PC-3 (cell line): ENCODE measurements at regions not wholly inside any gene's neighbourhood (a gene's known extent, or its start where the extent isn't known, plus 50 kb on each side); places are given as distances from the start of the nearest gene placed in this dataset.

Source experiments
- ATAC-seq: fragments of 200-7000 bp; cut with Tn5 transposase; 2 replicates; pipeline ENCODE4 v1.9.1; 2020; ENCODE audit warnings: mild to moderate bottlenecking, moderate library complexity
- BruUV-seq: library from RNA; stranded (reverse); fragments of 400-500 nt; replicated peaks from 2 replicates; lab custom pipeline; 2021; lab: Mats Ljungman, UMichigan
- CTCF ChIA-PET: fragments of 300-600 bp; sonication (Branson Sonifier 250); formaldehyde crosslinking; loops from one replicate; lab custom pipeline; 2022; ENCODE audit warnings: antibody characterized with exemption; lab: Charles Lee
- POLR2A ChIA-PET: fragments of 300-600 bp; sonication (Branson Sonifier 250); formaldehyde crosslinking; loops from one replicate; lab custom pipeline; 2022; ENCODE audit warnings: antibody characterized with exemption; ENCODE audit not compliant: unreplicated experiment; lab: Charles Lee
- DNase-seq: peaks from one replicate; pipeline ENCODE4 v3.0.0-alpha.2; 2015
- H2AFZ ChIP-seq: fragments of 300-600 bp; sonication (generic); 2 replicates; pipeline ENCODE4 v1.6.0; 2016; ENCODE audit warnings: antibody characterized with exemption, low read length
- H3F3A ChIP-seq: fragments of 300-600 bp; sonication (generic); one replicate; pipeline ENCODE4 v1.6.0; 2017; ENCODE audit warnings: antibody characterized with exemption, low read length, control low read depth, mild to moderate bottlenecking; ENCODE audit not compliant: unreplicated experiment
- H3K27ac ChIP-seq: fragments of 300-600 bp; sonication (generic); 2 replicates; pipeline ENCODE4 v1.5.1; 2016; ENCODE audit warnings: mild to moderate bottlenecking, low read length
- H3K27me3 ChIP-seq: fragments of 300-600 bp; sonication (generic); 2 replicates; pipeline ENCODE4 v1.6.1; 2016; ENCODE audit warnings: low read length, mixed read lengths
- H3K36me3 ChIP-seq: fragments of 300-600 bp; sonication (generic); 2 replicates; pipeline ENCODE4 v1.6.1; 2016; ENCODE audit warnings: low read depth, mixed run types, low read length, mixed read lengths
- H3K4me1 ChIP-seq: fragments of 300-600 bp; sonication (generic); 2 replicates; pipeline ENCODE4 v1.5.1; 2016; ENCODE audit warnings: low read length; ENCODE audit not compliant: insufficient read depth
- H3K4me2 ChIP-seq: fragments of 300-600 bp; sonication (generic); 2 replicates; pipeline ENCODE4 v1.6.0; 2016; ENCODE audit warnings: low read length
- H3K4me3 ChIP-seq: fragments of 300-600 bp; sonication (generic); 2 replicates; pipeline ENCODE4 v1.5.1; 2016; ENCODE audit warnings: mild to moderate bottlenecking, low read length, mixed read lengths
- H3K79me2 ChIP-seq: fragments of 300-600 bp; sonication (generic); 2 replicates; pipeline ENCODE4 v1.6.1; 2017; ENCODE audit warnings: low read length, mixed read lengths
- H3K9ac ChIP-seq: fragments of 300-600 bp; sonication (generic); 2 replicates; pipeline ENCODE4 v1.6.0; 2016; ENCODE audit warnings: mild to moderate bottlenecking, low read length
- H3K9me2 ChIP-seq: fragments of 300-600 bp; sonication (generic); replicated peaks from 2 replicates; pipeline ENCODE4 v1.6.1; 2016; ENCODE audit warnings: mixed run types, low read length, mixed read lengths
- H3K9me3 ChIP-seq: fragments of 300-600 bp; sonication (generic); 2 replicates; pipeline ENCODE4 v1.6.1; 2016; ENCODE audit warnings: low read length, mixed read lengths
- H4K20me1 ChIP-seq: fragments of 300-600 bp; sonication (generic); 2 replicates; pipeline ENCODE4 v1.6.1; 2016; ENCODE audit warnings: low read length, mixed read lengths
- CTCF ChIP-seq: fragments of 300-600 bp; sonication (generic); conservative IDR thresholded peaks from 2 replicates; pipeline ENCODE4 v1.5.1; 2017; ENCODE audit warnings: antibody characterized with exemption, low read depth, mild to moderate bottlenecking, low read length
- EZH2 ChIP-seq: fragments of 300-600 bp; sonication (generic); IDR thresholded peaks from one replicate; pipeline ENCODE4 v1.6.1; 2017; ENCODE audit warnings: antibody characterized with exemption, mild to moderate bottlenecking, low read length; ENCODE audit not compliant: unreplicated experiment
- EZH2phosphoT487 ChIP-seq: fragments of 300-600 bp; sonication (generic); IDR thresholded peaks from 2 replicates; pipeline ENCODE4 v1.6.1; 2018; ENCODE audit warnings: mild to moderate bottlenecking, antibody characterized with exemption, low read length, borderline replicate concordance
- intact Hi-C: fragments of 100-400 bp; cut with micrococcal nuclease; formaldehyde crosslinking; loops from 2 replicates; pipeline ENCODE4 v1.9.0; 2023

GRCh38 chr4:79634111-79634510 lies 226.1 kb upstream of the GK2 start:
- Histone ChIP-seq H3K9me3 (no peaks in the 10 kb centered on the region), H2AFZ (no peak overlapping the region), H3K27me3 (no peaks in the 10 kb centered on the region), H3K9ac (no peak overlapping the region), H3K4me3 (no peak overlapping the region), H3K4me2 (no peak overlapping the region), H3K27ac (no peak overlapping the region), H3K9me2 (no peaks in the 10 kb centered on the region), H3K36me3 (no peaks in the 10 kb centered on the region), H3K79me2 (no peaks in the 10 kb centered on the region), H3F3A (no peaks in the 10 kb centered on the region), H4K20me1 (no peaks in the 10 kb centered on the region), H3K4me1 (no peaks in the 10 kb centered on the region)
- no peak for DNase-seq
- intact Hi-C loops = no loop called here
- no peak for ATAC-seq
- TF ChIP-seq EZH2 = no peak
- TF ChIP-seq EZH2phosphoT487 = no peak
- no peak for TF ChIP-seq CTCF
- POLR2A ChIA-PET = no interaction called here
- CTCF ChIA-PET = no interaction called here
- BruUV-seq = no TSS peak

- POLR2A ChIA-PET = no interaction called here
These were observed 224.1 kb upstream of the GK2 start for GRCh38 chr4:79632114-79632513.

More at GRCh38 chr4:79632114-79632513, 224.1 kb upstream of the GK2 start:
- no peaks in the 10 kb centered on the region for H3K9me3 ChIP-seq
- no peak overlapping the region for H3K4me3 ChIP-seq
- H3K27me3 ChIP-seq = no peaks in the 10 kb centered on the region
- H3K4me2 ChIP-seq = no peak overlapping the region
- intact Hi-C loops = no loop called here
- no TSS peak for BruUV-seq
- CTCF ChIA-PET = interaction anchor here (0.5 to 0.6 kb wide), 2 partner anchors 25 to 100 kb away, joined by 3 to 5 read pairs; no protein-coding TSS in a partner anchor
- no peaks in the 10 kb centered on the region for H3K36me3 ChIP-seq
- no peaks in the 10 kb centered on the region for H3K9me2 ChIP-seq
- H3K4me1 ChIP-seq = no peaks in the 10 kb centered on the region
- no peaks in the 10 kb centered on the region for H4K20me1 ChIP-seq
- no peaks in the 10 kb centered on the region for H3K79me2 ChIP-seq
- H2AFZ ChIP-seq = no peak overlapping the region
- ATAC-seq (peak; percentile 48), DNase-seq (peak; percentile 35)
- no peak overlapping the region for H3K27ac ChIP-seq
- H3K9ac ChIP-seq = no peak overlapping the region
- TF ChIP-seq EZH2 (no peak), CTCF (no peak), EZH2phosphoT487 (no peak)
- H3F3A ChIP-seq = no peaks in the 10 kb centered on the region
